ENCODE measurements at regions not wholly inside any gene's neighbourhood (a gene's known extent, or its start where the extent isn't known, plus 50 kb on each side); places are given as distances from the start of the nearest gene placed in this dataset.

DNA sequence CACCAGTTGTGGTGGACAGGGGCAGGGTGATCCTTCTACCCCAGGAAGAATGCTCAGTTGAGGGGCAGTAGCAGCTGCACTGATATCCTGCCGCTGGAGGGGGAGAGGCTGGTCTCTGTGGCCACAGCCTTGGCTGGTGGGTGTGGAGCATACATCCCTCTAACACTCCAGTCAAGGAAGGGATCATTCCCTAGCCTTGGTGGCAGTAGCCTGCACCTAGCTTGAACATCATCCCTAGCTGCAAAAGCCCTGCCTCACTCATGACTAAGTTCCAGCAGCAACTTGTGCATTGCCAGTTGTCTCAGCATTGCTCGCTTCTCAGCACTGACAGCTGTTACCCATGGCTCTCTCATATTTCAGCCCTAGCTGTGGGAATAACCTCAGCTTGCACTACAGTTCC lies 688.9 kb upstream of the POT1 start:
- TF ChIP-seq, protein P1, sequence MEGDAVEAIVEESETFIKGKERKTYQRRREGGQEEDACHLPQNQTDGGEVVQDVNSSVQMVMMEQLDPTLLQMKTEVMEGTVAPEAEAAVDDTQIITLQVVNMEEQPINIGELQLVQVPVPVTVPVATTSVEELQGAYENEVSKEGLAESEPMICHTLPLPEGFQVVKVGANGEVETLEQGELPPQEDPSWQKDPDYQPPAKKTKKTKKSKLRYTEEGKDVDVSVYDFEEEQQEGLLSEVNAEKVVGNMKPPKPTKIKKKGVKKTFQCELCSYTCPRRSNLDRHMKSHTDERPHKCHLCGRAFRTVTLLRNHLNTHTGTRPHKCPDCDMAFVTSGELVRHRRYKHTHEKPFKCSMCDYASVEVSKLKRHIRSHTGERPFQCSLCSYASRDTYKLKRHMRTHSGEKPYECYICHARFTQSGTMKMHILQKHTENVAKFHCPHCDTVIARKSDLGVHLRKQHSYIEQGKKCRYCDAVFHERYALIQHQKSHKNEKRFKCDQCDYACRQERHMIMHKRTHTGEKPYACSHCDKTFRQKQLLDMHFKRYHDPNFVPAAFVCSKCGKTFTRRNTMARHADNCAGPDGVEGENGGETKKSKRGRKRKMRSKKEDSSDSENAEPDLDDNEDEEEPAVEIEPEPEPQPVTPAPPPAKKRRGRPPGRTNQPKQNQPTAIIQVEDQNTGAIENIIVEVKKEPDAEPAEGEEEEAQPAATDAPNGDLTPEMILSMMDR (IDR thresholded peaks at IDR 0.05), result no peak
- TF ChIP-seq POLR2A (IDR thresholded peaks at IDR 0.05), result no peak
